Mucosa of stomach (tissue), 1 donor: ENCODE measurements at regions not wholly inside any gene's neighbourhood (a gene's known extent, or its start where the extent isn't known, plus 50 kb on each side); places are given as distances from the start of the nearest gene placed in this dataset.
"Not testable (repeated sequence)": the region's sequence is repeated elsewhere in the genome, so short reads cannot be mapped to it uniquely, and the experiment has no call there.

Source experiments
- H3K27me3 ChIP-seq: one replicate; pipeline ENCODE4 v1.7.0; 2013; ENCODE audit warnings: mild to moderate bottlenecking, low read length; ENCODE audit not compliant: control insufficient read depth, insufficient read depth
- H3K36me3 ChIP-seq: one replicate; pipeline ENCODE4 v1.7.0; 2013; ENCODE audit warnings: low read length; ENCODE audit not compliant: control insufficient read depth, insufficient read depth
- H3K4me1 ChIP-seq: one replicate; pipeline ENCODE4 v1.7.0; 2013; ENCODE audit warnings: mild to moderate bottlenecking, low read length; ENCODE audit not compliant: control insufficient read depth, insufficient read depth
- H3K4me3 ChIP-seq: one replicate; pipeline ENCODE4 v1.7.0; 2013; ENCODE audit warnings: low read length
- H3K9ac ChIP-seq: one replicate; pipeline ENCODE4 v1.7.0; 2013; ENCODE audit warnings: mild to moderate bottlenecking, low read length, moderate library complexity
- H3K9me3 ChIP-seq: one replicate; pipeline ENCODE4 v1.7.0; 2013; ENCODE audit warnings: mild to moderate bottlenecking, low read length, moderate library complexity; ENCODE audit not compliant: control insufficient read depth
- donor health status: Pancreatic carcinoma.

DNA sequence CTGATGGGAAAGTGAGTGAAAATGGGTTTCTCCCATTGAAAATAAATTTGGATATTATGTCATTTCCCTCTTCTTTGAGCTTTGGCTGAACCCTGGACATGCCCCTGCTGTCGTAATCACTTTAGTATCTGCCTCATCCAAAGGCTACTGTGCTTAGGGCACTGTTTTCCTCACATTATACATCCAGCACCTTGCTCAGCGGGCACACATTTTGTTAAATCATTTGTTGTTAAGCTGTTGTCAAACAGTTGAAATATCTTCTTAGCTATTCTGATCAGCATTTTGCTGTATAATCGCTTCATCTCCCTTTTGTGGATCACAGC, 352.7 kb upstream of the CD180 start:
- Histone ChIP-seq H3K9ac (no peak overlapping the region), H3K4me3 (no peak overlapping the region), H3K27me3 (no peaks in the 10 kb centered on the region), H3K9me3 (no peaks in the 10 kb centered on the region), H3K36me3 (no peaks in the 10 kb centered on the region), H3K4me1 (no peaks in the 10 kb centered on the region)

DNA sequence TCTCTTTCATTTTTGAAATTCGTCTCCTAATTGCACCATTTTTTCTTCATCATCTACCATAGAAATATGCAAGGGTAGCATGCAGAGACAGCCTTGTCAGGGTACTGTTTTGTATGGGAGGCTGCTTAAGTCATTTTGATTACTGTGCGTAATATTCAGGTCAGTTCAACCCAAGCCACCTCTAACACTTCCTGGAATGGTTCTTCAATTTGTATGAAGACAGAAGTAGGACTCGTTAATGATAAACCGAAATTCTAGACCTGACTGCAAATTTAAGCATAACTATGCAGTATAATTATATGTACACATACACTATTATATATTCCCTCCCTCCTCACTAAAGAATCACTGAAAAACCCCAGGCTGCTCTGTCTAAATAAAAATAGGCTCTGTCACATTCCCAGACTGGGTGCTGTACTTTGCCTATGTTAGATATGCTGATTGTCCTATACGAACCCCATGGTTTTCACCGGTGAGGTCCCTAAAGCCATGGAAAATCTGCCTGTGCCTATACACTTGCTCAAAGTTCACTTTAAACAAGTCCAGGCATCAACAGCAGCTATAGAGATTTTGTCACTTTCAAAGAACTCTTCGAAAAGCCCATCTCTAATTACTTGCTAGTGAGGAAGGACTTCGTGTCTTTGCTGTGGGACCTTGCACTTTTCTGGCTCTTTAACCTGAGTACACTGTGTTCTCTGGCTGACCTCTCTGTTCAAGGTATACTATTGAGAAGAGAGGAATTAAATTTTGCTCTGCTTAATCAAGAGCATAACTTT, 352.1 kb upstream of the CD180 start:
- no peak overlapping the region for H3K4me3 ChIP-seq

DNA sequence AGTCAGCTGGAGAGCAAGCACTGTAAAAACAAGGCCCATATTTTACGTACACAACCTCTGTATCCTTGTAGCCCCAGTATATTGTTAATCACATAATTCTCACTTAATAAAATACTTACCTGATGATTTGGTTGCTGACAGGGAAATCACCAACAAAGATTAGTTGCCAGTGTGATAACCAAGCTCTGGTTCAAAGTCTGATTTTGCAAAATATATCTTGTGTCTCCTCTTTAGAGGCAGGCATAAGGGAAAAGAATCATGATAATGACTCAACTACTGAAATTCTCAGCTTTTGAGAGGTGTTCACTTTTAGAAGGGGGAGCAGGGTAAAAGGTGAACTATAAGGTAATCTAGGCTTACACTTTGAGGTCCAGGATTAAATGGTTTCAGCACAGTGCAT, 351.1 kb upstream of the CD180 start:
- no peaks in the 10 kb centered on the region for H3K9me3 ChIP-seq
- H3K4me1 ChIP-seq: no peaks in the 10 kb centered on the region
- H3K36me3 ChIP-seq: no peaks in the 10 kb centered on the region
- no peaks in the 10 kb centered on the region for H3K27me3 ChIP-seq
- H3K9ac ChIP-seq: no peak overlapping the region
- no peak overlapping the region for H3K4me3 ChIP-seq

More for the DNA sequence above, 352.1 kb upstream of the CD180 start:
- Histone ChIP-seq H3K27me3 (no peaks in the 10 kb centered on the region), H3K36me3 (no peaks in the 10 kb centered on the region), H3K9ac (no peak overlapping the region), H3K4me1 (no peaks in the 10 kb centered on the region), H3K9me3 (no peaks in the 10 kb centered on the region)

DNA sequence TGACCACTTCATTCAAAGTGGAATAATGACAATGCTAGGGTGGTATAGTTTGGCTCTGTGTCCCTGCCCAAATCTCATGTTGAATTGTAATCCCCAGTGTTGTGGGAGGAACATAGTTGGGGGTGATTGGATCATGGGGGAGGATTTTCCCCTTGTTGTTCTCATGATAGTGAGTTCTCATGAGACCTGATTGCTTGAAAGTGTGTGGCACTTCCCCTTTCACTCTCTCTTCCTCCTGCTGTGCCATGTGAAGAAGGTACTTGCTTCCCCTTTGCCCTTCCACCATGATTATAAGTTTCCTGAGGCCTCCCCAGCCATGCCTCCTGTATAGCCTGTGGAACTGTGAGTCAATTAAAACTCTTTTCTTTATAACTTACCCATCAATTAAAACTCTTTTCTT, 348.3 kb upstream of the CD180 start:
- not testable (repeated sequence) for H3K36me3 ChIP-seq, H3K4me3 ChIP-seq, H3K27me3 ChIP-seq, H3K4me1 ChIP-seq, H3K9me3 ChIP-seq, H3K9ac ChIP-seq

DNA sequence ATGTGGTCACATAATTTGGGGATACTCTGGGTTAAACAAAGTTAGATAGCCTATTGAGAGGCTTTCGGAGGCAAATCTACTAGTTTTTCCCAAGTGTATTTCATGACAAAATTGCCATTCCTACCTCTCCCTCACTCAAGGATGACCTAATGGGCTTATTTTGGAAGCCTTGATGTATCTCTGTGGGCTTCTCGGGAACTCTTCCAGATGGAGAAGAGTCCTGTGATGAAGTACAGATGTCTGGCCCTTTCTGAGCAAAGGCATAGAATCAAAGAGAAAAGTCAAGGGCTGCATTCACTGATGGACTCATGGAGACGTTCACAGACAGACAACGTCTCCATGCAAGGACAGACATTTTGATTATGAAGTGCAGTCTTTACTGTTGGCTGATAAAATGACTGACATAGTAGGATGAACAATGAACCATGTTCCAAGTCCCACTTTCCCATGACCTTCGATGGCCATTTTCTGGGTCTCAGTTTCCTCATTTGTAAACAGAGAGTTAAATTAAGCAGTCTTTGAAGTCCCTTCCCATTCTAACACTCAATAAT, 347.2 kb upstream of the CD180 start:
- H3K36me3 ChIP-seq: no peaks in the 10 kb centered on the region
- no peaks in the 10 kb centered on the region for H3K9me3 ChIP-seq
- no peaks in the 10 kb centered on the region for H3K4me1 ChIP-seq
- H3K4me3 ChIP-seq: no peak overlapping the region
- no peaks in the 10 kb centered on the region for H3K27me3 ChIP-seq
- no peak overlapping the region for H3K9ac ChIP-seq

DNA sequence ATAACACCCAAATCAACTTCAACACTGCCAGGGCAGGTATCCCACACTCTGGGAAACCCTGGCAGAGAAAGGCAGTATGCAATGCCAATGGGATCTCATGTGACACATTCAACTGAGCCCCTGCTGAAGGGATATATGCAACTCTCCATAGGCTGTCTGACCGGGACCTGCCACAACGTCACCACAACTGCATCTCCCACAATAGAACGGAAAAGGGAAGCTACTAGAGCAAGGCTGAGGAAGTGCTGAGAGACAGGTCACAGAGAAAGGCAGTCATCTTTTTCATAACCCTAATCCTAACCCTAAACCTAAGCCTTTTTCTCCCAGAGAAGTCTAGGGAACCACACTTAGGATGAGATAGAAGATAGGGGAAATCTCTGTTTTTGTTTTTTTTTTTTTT, 345.9 kb upstream of the CD180 start:
- H3K27me3 ChIP-seq: no peaks in the 10 kb centered on the region
- H3K4me1 ChIP-seq: peaks cover 4% of the 10 kb centered on the region
- no peak overlapping the region for H3K9ac ChIP-seq
- H3K4me3 ChIP-seq: no peak overlapping the region
- no peaks in the 10 kb centered on the region for H3K36me3 ChIP-seq
- no peaks in the 10 kb centered on the region for H3K9me3 ChIP-seq

DNA sequence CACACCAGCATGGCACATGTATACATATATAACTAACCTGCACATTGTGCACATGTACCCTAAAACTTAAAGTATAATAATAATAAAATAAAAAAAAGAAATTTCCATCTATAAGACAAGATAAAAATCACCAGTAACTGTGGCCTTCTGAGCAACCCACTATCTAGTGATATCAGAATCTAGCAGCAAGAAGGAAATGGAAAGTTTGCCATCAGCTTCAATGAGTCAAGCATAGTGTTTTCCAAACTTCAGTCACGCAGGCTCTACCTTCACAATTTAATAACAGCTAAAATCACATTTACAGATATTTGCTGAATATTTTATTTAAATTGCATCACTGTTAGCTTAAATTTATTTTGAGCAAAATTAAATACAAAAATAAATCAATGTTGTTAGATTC, 345.3 kb upstream of the CD180 start:
- H3K9ac ChIP-seq: no peak overlapping the region
- H3K4me3 ChIP-seq: no peak overlapping the region
- no peaks in the 10 kb centered on the region for H3K9me3 ChIP-seq
- no peaks in the 10 kb centered on the region for H3K27me3 ChIP-seq
- H3K4me1 ChIP-seq: peaks cover 7% of the 10 kb centered on the region
- H3K36me3 ChIP-seq: no peaks in the 10 kb centered on the region

DNA sequence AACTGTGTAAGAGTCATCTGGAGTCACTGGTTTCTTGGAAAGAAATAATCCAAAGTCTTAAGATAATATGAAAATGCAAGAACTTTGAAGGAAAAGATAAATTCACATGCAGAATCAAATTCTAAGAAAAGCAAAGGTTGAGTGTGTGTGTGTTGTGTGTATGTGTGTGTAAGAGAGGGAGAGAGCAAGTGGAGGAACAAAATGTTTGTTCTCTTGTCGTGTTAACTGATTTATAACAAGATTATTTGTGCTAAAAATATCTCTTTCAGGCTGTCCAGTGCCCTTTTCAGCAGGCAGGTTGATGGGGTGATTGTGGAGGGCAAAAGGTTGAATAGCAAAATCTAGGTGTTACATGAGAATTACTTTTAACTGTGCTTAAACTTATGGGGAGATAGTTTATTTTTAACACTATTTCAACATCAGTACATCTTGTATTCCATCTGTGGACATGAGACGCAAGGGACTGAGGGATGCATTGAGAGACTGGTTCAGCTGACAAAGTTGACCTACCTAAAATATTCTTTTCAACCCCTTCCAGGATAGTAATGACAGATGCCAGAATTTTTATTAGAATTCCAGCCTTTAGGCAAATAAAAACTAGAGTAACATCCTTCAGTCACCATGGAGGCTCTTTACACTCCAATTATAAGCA, 342.4 kb upstream of the CD180 start:
- H3K4me3 ChIP-seq: no peak overlapping the region
- H3K36me3 ChIP-seq: no peaks in the 10 kb centered on the region
- H3K9me3 ChIP-seq: no peaks in the 10 kb centered on the region
- no peaks in the 10 kb centered on the region for H3K27me3 ChIP-seq
- no peak overlapping the region for H3K9ac ChIP-seq
- H3K4me1 ChIP-seq: peaks cover 10% of the 10 kb centered on the region

DNA sequence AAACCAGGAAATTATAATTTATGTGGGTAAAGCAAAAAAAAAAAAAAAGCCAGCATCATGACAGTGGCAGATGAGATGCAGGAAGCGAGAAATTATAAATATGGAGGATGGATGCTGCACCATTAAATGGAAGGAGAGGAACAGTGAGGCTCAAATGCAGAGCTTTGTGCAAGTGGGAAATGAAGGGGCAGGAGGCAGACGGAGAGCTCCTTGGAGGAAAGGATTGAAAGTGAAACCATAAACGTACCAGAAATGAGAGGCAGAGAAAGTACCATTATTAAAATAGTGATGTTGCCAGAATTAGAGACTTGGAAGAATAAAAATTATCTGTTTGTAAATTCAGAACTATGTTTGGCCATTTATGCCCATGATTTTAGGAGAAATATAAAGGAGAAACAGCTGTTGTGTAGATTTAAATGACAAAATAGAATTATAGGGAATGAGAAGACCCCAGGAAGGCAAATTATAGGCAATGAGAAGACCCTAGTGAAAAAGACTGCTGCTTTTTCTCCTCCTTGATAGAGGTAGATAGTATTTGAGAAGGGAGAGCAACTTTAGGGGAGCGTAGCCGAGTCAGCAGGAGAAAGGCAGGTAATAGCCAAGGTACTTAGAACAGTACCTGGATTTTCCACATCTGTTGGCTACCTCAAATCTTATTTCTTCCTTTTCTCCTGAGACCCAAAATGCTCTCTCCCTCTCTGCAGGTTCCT, 341.0 kb upstream of the CD180 start:
- Histone ChIP-seq H3K27me3 (no peaks in the 10 kb centered on the region), H3K4me3 (peak overlapping the region; percentile 46), H3K9ac (peak overlapping the region; percentile 10), H3K36me3 (no peaks in the 10 kb centered on the region), H3K9me3 (no peaks in the 10 kb centered on the region), H3K4me1 (peaks cover 10% of the 10 kb centered on the region)

DNA sequence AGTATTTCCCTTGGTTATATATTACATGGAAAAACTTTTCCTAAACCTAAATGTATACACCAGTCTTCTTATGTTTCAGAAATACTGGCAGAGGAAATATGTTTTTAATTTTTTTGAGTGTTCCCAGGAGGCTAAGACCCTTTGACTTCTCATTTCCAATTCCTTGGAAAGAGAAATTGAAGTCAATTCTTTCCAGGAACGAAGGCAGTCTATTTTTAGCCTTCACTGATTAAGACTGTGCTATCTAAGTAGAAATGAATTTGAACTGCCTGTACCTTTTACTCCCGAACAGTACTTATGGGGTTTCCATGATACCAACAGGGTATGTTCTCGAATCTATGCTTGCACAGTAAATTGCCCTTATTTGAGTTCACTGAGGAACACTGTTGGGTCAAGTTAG, 340.3 kb upstream of the CD180 start:
- H3K9me3 ChIP-seq: no peaks in the 10 kb centered on the region
- peaks cover 10% of the 10 kb centered on the region for H3K4me1 ChIP-seq
- no peaks in the 10 kb centered on the region for H3K27me3 ChIP-seq
- peak overlapping the region; percentile 10 for H3K9ac ChIP-seq
- H3K36me3 ChIP-seq: no peaks in the 10 kb centered on the region
- H3K4me3 ChIP-seq: no peak overlapping the region

DNA sequence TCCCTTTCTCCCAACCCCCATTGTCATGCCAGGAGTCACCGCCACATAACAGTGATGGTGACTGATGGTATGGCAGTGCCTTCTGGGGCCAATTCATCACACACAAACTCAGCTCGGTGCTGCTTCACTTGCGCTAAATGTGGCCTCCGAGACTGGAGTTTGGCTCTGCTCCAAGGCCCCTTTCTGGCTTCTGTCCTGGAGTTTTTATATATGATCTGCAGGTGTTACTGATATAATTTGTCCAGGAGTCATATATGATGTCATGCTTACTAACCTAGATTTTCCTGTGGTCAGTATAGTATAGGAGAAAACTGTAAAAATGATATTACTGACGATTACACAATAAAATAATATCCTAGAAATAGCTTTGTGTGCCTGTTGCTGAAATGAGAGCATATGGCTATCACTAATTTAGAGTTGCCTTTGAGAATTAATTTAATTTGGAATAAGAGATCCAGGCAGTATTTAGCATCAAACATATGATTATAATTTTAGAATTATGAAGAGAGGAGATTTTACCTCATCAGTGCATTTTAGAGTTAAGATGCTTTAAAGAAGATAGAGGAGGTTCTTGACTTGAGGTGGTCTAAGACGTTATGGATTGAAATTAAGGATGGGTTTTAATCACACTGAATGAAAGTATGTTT, 334.1 kb upstream of the CD180 start:
- no peaks in the 10 kb centered on the region for H3K27me3 ChIP-seq
- no peak overlapping the region for H3K9ac ChIP-seq
- H3K36me3 ChIP-seq: no peaks in the 10 kb centered on the region
- H3K4me1 ChIP-seq: no peaks in the 10 kb centered on the region
- no peaks in the 10 kb centered on the region for H3K9me3 ChIP-seq
- H3K4me3 ChIP-seq: no peak overlapping the region

DNA sequence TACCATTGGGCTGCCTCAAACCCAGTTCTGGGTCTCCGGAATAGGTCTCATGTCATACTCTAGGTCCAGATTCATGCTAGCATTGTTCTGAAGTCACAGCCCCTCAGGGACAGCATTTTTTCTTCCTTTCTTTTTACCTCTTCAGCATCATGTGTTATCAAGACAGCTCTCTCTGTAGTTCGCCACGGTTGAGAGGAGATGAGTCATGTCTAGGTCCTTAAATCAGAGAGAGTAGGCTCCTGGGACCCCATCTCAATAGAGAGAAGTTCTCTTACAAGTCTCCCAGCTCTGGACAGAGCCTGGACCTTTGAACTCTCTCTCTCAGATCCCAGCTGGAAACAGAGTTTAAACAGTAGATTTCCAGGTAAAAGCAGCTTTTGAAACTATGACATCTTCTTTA, 332.4 kb upstream of the CD180 start:
- no peak overlapping the region for H3K4me3 ChIP-seq
- no peak overlapping the region for H3K9ac ChIP-seq
- no peaks in the 10 kb centered on the region for H3K4me1 ChIP-seq
- no peaks in the 10 kb centered on the region for H3K27me3 ChIP-seq
- H3K9me3 ChIP-seq: no peaks in the 10 kb centered on the region
- no peaks in the 10 kb centered on the region for H3K36me3 ChIP-seq
